GM12892 (cell line): ENCODE measurements at regions not wholly inside any gene's neighbourhood (a gene's known extent, or its start where the extent isn't known, plus 50 kb on each side); places are given as distances from the start of the nearest gene placed in this dataset.

Source experiments
- POLR2A ChIP-seq: IDR thresholded peaks from 2 replicates; pipeline ENCODE4 v1.6.1; 2011; ENCODE audit warnings: low read depth, low read length, control low read depth
- POLR2AphosphoS5 ChIP-seq: IDR thresholded peaks from 2 replicates; pipeline ENCODE4 v1.6.1; 2011; ENCODE audit warnings: low read depth, low read length, control low read depth

DNA sequence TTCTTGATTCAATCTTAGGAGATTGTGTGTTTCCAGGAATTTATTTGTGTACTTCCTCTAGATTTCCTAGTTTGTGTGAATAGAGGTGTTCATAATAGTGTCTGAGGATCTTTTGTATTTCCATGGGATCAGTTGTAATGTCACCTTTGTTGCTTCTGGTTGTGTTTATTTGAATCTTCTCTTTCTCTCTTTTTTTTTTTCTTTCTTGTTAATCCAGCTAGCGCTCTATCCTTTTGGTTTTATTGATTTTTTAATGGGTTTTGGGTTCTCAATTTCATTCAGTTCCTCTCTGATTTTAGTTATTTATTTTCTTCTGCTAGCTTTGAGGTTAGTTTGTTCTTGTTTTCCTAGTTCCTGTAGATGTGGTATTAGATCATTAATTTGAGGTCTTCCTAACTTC is 242.5 kb downstream of the SEC23A start:
- TF ChIP-seq POLR2A (no peak), POLR2AphosphoS5 (no peak)
